SK-N-SH (cell line): ENCODE measurements at regions not wholly inside any gene's neighbourhood (a gene's known extent, or its start where the extent isn't known, plus 50 kb on each side); places are given as distances from the start of the nearest gene placed in this dataset.

Experiments used
- CHD2 ChIP-seq: fragments of 150-350 bp; IDR thresholded peaks from 2 replicates; pipeline ENCODE4 v1.6.1; 2018; ENCODE audit warnings: low read length; ENCODE audit not compliant: partially characterized antibody
- RAD21 ChIP-seq: IDR thresholded peaks from 2 replicates; pipeline ENCODE4 v1.6.1; 2012; ENCODE audit warnings: mild to moderate bottlenecking, low read length
- TAF1 ChIP-seq: IDR thresholded peaks from 2 replicates; pipeline ENCODE4 v1.6.1; 2012; ENCODE audit warnings: low read depth, mild to moderate bottlenecking, low read length, moderate library complexity, borderline replicate concordance
- TF ChIP-seq, protein P1 (sequence below): fragments of 200-600 bp; sonication (generic); IDR thresholded peaks from 2 replicates; pipeline ENCODE4 v1.6.1; 2017; ENCODE audit warnings: antibody characterized with exemption, mild to moderate bottlenecking, moderate library complexity

DNA sequence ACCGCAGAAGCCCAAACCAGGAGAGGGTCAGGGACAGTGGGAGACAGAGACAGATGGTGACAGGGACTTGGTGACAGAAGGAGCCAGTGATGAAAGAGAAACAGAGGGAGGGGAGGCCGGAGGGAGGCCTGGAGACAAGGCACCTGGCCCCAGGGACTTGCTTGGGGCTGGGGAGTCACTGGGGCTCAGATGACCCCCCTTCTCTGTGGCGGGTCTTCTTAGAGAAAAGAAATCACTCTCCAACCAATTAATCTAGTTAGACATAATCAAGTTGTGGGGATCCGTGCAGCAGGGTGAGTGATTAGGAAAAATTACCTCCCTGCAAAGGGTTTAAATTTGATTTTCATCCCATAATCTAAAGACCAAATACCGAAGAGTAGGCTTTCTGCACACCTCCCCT lies 519.8 kb downstream of the PTPRU start:
- TF ChIP-seq TAF1 (no peak), RAD21 (no peak), CHD2 (no peak)
- TF ChIP-seq, protein P1, sequence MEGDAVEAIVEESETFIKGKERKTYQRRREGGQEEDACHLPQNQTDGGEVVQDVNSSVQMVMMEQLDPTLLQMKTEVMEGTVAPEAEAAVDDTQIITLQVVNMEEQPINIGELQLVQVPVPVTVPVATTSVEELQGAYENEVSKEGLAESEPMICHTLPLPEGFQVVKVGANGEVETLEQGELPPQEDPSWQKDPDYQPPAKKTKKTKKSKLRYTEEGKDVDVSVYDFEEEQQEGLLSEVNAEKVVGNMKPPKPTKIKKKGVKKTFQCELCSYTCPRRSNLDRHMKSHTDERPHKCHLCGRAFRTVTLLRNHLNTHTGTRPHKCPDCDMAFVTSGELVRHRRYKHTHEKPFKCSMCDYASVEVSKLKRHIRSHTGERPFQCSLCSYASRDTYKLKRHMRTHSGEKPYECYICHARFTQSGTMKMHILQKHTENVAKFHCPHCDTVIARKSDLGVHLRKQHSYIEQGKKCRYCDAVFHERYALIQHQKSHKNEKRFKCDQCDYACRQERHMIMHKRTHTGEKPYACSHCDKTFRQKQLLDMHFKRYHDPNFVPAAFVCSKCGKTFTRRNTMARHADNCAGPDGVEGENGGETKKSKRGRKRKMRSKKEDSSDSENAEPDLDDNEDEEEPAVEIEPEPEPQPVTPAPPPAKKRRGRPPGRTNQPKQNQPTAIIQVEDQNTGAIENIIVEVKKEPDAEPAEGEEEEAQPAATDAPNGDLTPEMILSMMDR = no peak
